BE2C (cell line): ENCODE measurements at regions not wholly inside any gene's neighbourhood (a gene's known extent, or its start where the extent isn't known, plus 50 kb on each side); places are given as distances from the start of the nearest gene placed in this dataset.

Source experiments
- DNase-seq: peaks from one replicate; pipeline ENCODE4 v3.0.0-alpha.2; 2020
- H3K27me3 ChIP-seq: fragments of 250-450 bp; sonication (Bioruptor Pico); 2 replicates; pipeline ENCODE4 v1.5.1; 2020; ENCODE audit warnings: mild to moderate bottlenecking
- H3K36me3 ChIP-seq: fragments of 250-450 bp; sonication (Bioruptor Pico); 2 replicates; pipeline ENCODE4 v1.5.1; 2020; ENCODE audit warnings: mild to moderate bottlenecking
- H3K4me1 ChIP-seq: fragments of 250-450 bp; sonication (Bioruptor Pico); 2 replicates; pipeline ENCODE4 v1.5.1; 2020
- H3K4me3 ChIP-seq: 2 replicates; pipeline ENCODE4 v1.5.1; 2011; ENCODE audit warnings: low read depth, low read length
- H3K9me3 ChIP-seq: fragments of 250-450 bp; sonication (Bioruptor Pico); 2 replicates; pipeline ENCODE4 v1.5.1; 2020
- TF ChIP-seq, protein P1 (sequence below): IDR thresholded peaks from 2 replicates; pipeline ENCODE4 v1.5.1; 2012; ENCODE audit warnings: mild to moderate bottlenecking, low read depth, low read length

DNA sequence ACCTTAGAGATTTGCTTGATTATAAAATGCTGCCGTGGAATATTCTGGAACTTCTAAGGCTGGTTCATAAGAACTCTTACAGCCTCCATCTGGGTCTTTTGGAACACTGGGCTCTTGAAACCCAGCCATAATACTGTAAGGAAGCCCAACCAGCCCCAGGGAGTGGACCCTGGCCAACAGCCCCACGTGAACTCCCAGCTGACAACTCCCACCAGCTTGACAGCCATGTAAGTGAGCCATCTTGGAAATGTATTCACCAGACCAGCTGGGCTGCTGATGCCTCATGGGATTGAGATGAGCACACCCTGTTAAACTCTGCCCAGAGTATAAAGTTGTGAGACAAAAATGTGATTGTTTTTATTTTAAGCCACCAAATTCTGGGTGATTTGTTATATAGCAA, 378.7 kb upstream of the RAG2 start:
- TF ChIP-seq, protein P1, sequence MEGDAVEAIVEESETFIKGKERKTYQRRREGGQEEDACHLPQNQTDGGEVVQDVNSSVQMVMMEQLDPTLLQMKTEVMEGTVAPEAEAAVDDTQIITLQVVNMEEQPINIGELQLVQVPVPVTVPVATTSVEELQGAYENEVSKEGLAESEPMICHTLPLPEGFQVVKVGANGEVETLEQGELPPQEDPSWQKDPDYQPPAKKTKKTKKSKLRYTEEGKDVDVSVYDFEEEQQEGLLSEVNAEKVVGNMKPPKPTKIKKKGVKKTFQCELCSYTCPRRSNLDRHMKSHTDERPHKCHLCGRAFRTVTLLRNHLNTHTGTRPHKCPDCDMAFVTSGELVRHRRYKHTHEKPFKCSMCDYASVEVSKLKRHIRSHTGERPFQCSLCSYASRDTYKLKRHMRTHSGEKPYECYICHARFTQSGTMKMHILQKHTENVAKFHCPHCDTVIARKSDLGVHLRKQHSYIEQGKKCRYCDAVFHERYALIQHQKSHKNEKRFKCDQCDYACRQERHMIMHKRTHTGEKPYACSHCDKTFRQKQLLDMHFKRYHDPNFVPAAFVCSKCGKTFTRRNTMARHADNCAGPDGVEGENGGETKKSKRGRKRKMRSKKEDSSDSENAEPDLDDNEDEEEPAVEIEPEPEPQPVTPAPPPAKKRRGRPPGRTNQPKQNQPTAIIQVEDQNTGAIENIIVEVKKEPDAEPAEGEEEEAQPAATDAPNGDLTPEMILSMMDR: no peak
- DNase-seq: no peak

GRCh38 chr11:36974771-36975170, 376.7 kb upstream of the RAG2 start:
- Histone ChIP-seq H3K4me3 (no peak overlapping the region), H3K4me1 (no peaks in the 10 kb centered on the region), H3K36me3 (no peaks in the 10 kb centered on the region), H3K9me3 (no peaks in the 10 kb centered on the region), H3K27me3 (no peaks in the 10 kb centered on the region)
- no peak for DNase-seq
- TF ChIP-seq, protein P1: no peak

More for the DNA sequence above, 378.7 kb upstream of the RAG2 start:
- no peaks in the 10 kb centered on the region for H3K27me3 ChIP-seq
- no peaks in the 10 kb centered on the region for H3K9me3 ChIP-seq
- H3K4me1 ChIP-seq: no peaks in the 10 kb centered on the region
- H3K4me3 ChIP-seq: no peak overlapping the region
- no peaks in the 10 kb centered on the region for H3K36me3 ChIP-seq

DNA sequence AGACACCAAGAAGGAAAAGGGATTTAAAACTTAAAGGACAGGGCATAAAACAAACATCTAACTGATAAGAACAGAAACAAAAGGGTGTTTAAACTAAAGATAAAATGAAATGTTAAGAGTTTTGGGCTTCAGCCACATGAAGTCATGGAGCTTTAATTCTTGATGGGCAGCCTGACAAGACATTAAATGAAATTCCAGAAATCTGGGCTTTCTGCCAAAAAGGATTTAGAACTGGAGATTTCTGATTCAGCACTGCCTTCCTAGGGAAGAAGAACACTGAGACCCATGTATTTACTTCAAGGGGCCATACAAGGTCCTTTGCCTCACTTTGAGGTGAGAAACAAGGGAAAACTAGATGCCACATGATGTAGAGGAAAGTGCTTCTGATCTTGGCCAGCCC, 355.9 kb upstream of the RAG2 start:
- Histone ChIP-seq H3K9me3 (no peaks in the 10 kb centered on the region), H3K36me3 (no peaks in the 10 kb centered on the region), H3K27me3 (no peaks in the 10 kb centered on the region), H3K4me3 (no peak overlapping the region), H3K4me1 (no peaks in the 10 kb centered on the region)
- TF ChIP-seq, protein P1: no peak
- no peak for DNase-seq

- TF ChIP-seq, protein P1: no peak
- H3K9me3 ChIP-seq: no peaks in the 10 kb centered on the region
- DNase-seq: no peak
- H3K36me3 ChIP-seq: no peaks in the 10 kb centered on the region
- H3K4me1 ChIP-seq: no peaks in the 10 kb centered on the region
- H3K27me3 ChIP-seq: no peaks in the 10 kb centered on the region
- no peak overlapping the region for H3K4me3 ChIP-seq
These were observed 350.6 kb upstream of the RAG2 start for GRCh38 chr11:36948460-36949127.

DNA sequence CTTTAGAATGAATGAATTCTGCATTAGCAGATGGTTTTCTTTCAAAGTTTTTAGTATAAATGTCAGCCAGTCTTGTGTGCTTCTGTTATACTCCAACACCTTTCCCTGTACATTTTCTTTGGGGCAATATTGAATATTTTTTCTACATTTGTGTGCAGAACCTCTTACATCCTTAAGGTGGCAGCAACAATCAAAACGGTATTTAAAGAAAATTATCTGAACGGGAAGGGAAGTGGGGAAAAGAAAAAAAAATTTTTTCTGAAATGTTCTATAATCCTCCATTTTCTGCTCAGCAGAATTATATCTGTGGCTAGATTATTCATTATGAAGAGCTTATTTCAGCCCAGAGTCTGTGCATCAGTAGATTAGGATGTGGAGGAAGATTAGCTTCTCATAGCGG, 347.3 kb upstream of the RAG2 start:
- no peak for DNase-seq
- TF ChIP-seq, protein P1: peak; percentile 39
- no peaks in the 10 kb centered on the region for H3K36me3 ChIP-seq
- H3K4me3 ChIP-seq: no peak overlapping the region
- no peaks in the 10 kb centered on the region for H3K4me1 ChIP-seq
- H3K9me3 ChIP-seq: no peaks in the 10 kb centered on the region
- no peaks in the 10 kb centered on the region for H3K27me3 ChIP-seq

DNA sequence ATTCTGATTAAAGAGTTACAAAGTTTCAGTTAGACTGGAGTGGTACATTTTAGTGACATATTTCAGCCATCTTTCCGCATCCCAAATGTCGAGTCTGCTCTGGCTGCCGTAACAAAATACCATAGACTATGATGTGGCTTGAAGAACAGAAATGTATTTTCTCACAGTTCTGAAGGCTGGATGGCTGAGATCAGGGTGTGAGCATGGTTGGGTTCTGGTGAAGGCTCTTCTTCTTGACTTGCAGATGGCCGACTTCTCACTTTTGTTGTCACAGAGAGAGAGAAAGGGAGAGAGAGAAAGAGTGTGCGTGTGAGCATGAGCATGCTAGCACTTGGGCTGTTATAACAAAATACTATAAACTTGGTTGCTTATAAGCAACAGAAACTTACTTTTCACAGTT, 335.4 kb upstream of the RAG2 start:
- no peaks in the 10 kb centered on the region for H3K9me3 ChIP-seq
- no peak for DNase-seq
- H3K36me3 ChIP-seq: no peaks in the 10 kb centered on the region
- H3K4me1 ChIP-seq: no peaks in the 10 kb centered on the region
- no peaks in the 10 kb centered on the region for H3K27me3 ChIP-seq
- no peak overlapping the region for H3K4me3 ChIP-seq
- TF ChIP-seq, protein P1: no peak
